ENCODE measurements at regions not wholly inside any gene's neighbourhood (a gene's known extent, or its start where the extent isn't known, plus 50 kb on each side); places are given as distances from the start of the nearest gene placed in this dataset.
"Not testable (repeated sequence)": the region's sequence is repeated elsewhere in the genome, so short reads cannot be mapped to it uniquely, and the experiment has no call there.

DNA sequence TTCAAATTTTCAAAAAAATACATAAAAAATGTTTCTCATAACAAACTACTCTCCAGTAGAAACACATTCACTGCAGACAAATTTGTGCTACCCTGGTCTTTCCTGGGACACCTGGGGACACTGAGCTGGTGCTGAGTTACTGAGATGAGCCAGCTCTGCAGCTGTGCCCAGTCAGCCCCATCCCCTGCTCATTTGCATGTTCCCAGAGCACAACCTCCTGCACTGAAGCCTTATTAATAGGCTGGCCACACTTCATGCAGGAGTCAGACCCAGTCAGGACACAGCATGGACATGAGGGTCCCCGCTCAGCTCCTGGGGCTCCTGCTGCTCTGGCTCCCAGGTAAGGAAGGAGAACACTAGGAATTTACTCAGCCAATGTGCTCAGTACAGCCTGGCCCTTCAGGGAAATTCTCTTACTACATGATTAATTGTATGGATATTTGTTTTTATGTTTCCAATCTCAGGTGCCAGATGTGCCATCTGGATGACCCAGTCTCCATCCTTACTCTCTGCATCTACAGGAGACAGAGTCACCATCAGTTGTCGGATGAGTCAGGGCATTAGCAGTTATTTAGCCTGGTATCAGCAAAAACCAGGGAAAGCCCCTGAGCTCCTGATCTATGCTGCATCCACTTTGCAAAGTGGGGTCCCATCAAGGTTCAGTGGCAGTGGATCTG lies 1529.3 kb downstream of the RPIA start:
- DNase-seq (ENCODE audit: low spot score) = not testable (repeated sequence)

DNA sequence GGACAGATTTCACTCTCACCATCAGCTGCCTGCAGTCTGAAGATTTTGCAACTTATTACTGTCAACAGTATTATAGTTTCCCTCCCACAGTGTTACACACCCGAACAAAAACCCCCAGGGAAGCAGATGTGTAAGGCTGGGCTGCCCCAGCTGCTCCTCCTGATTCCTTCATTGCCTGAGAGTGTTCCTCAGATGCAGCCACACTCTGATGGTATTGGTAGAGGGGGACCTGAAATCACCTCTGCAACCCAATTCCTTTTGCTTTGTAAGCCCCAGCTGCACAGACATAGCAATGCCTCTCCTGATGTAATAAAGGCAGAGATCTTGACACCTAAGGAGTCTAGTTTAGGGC lies 1529.8 kb downstream of the RPIA start:
- DNase-seq (ENCODE audit: low spot score) = no peak

DNA sequence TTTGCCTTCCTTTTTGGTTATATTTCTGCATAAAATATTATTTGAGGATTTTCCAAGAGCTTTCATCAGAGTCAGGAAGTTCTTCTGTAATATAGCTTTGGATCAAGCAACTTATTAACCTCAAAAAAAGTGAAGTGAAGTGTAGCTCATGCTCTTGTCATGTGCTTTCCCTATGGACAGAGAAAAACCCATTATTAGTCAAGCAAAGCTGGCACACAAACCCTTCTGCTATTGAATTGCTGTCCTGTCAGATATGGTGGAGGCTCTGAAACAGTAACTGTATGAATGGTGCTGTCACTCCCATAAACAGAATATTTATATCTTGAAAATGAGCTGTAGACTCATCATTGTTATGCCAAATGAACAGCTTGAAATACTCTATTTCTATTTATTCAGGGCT lies 1533.3 kb downstream of the RPIA start:
- DNase-seq (ENCODE audit: low spot score) = not testable (repeated sequence)

DNA sequence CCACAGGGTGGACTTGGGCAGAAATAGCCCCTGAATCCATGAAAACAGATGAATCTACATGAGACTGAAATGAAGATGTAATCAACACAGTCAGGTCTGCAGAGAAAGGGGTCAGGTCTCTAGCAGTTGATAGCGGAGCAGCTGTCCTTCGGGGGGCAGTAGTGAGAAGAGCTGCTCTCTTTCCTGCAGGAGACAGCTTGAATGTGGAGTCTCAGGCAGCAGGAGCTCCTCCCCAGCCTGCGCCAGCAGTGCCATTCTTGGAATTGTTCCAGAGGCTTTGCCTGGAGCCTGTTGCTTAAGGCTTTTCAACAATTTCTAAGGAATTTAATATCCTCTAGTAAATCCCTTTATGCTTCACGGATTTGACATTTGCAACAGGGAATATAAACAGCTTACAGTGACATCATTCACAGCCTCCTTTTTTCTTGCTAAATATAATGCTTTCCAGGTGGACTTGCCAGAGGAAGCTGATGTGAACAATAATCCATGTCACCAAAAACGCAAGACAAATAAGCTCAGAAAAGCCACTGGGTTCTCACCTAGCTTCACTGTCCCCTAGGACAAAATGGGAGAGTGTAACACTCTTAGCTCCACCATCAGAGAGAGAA lies 1535.1 kb downstream of the RPIA start:
- DNase-seq (ENCODE audit: low spot score) = not testable (repeated sequence)

DNA sequence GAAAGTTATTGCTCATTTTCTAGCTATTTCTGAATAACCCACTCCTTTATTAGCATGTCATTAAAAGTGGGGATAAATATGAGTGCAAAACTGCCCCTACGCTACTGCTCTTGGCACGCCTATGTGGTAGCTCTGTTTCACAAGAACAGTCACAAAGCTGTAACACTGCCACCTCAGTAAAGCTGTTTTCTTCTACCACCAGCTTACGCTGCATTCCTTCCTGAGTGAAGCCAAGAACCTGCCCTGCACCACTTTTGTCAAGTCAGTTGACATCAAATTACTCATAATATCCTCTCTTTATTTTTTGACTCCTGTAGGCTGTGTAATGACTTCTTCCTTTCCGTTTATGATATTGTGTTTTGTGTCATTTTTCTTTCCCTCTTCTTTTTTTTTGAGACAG lies 1539.7 kb downstream of the RPIA start:
- not testable (repeated sequence) for DNase-seq (ENCODE audit: low spot score)

DNA sequence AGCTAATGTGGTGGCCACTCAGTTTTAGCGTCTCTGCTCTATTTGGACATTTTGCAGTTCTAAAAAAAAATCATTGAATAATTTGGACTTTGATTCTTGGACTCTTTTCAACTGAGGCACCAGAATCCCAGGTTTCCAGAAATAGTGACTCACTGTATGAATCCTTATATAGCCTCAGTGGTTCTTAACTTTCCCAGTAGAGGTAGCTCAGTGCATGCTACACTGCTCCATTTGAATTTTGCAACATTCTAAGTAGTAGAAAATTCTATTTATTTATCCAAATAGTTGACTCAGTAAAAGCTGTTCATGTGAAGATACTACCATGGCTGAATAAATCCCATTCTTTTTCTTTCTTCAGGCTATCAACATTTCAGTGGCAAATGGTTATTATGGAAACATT lies 1544.0 kb downstream of the RPIA start:
- not testable (repeated sequence) for DNase-seq (ENCODE audit: low spot score)

DNA sequence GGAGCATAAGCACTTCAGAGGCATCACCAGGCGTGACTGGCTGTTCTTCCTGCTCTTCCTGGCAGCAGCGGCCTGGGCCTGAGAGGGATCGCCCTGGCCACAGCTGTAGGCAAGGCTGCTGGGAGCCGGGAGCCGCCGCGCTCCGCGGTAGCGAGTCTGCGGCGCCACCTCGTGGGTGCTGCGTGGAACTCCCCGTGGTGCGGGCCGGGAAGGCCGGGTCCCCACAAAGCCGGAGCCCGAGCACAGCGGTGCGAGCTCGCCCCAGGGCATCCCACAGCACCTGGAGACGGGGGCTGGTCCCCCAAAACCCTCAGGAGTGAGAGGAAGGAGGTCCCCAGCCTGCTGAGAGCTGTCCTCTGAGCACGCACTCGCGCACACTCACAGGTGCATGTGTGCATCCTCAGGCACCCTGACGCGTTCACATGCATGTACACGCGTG lies 1546.5 kb downstream of the RPIA start:
- DNase-seq (ENCODE audit: low spot score) = not testable (repeated sequence)

DNA sequence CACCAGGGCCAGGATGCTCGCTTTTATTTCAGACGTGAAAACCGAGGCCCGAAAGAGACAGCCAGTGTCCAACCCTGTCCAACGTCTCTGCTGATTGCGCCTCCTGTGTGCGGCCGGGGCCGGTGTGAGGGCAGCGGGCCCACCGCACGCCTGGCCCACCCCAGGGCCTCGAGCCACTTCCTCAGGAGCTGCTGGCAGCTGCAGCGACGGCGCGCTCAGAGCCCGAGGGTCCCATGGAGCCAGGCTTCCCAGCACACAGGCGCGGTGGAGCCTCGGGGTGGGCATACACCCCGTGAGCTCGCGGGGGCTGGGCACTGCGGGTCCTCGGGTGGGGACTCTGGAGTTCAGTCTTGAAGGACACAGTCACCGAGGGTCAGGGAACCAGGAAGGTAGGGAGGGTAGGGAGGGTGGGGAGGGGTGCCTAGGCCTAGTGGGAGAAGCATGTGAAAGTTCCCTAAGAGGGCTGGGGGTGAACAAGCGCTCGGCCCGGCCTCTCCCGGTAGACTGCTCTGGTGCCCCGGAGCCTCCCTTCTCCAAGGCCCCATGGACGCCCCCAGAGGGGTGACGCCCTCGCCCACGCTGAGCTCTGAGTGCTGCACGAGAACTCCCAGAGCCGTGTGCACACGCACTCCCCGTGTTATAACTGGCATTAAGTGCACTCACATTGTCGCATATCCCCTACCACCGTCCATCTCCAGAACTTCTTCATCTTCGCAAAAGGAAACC lies 1547.2 kb downstream of the RPIA start:
- not testable (repeated sequence) for DNase-seq (ENCODE audit: low spot score)

DNA sequence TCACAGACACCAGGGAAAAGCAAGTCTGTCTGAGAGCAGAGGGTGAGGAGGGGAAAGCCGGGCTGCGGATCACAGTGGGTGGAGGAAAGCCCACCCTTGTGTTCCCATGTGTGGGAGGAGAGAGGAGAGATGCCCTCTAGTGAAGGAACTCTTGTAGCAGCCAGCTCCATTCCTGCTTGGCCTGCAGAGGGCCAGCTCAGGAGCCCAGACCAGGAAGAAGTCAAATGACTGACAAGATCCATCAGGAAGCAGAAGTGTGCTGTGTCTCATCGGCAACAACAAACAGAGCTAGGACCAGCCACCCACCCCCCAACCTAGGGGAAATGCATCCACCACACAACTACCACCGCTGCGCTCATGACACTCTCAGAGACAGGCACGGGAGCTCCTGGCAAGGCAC lies 1548.3 kb downstream of the RPIA start:
- not testable (repeated sequence) for DNase-seq (ENCODE audit: low spot score)

DNA sequence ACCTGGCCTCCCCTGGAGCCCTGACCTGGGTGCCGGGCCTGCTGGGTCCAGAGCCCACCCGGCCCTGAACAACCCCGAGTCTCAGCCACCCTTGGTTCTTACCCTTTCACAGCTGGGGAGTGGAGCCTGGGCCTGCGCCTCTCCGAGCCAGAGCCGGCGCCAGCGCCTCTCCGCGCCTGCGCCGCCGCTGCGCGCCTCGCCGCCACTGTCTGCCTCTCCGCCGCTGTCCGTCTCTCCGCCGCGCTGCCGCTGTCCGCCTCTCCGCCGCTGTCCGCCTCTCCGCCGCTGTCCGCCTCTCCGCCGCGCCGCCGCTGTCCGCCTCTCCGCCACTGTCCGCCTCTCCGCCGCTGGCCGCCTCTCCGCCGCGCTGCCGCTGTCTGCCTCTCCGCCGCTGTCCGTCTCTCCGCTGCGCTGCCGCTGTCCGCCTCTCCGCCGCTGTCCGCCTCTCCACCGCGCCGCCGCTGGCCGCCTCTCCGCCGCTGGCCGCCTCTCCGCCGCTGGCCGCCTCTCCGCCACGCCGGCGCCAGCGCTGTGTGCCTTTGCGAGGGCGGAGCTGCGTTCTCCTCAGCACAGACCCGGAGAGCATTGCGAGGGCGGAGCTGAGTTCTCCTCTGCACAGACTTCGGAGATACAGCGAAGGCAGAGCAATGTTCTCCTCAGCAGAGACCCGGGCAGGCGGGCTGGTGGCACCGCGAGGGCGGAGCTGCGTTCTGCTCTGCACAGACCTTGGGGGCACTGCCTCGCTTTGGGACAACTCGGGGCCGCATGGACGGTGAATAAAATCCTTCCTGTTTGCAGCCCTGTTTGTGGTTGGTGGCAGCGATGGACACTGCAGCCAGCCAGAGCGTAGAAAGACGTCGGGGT lies 1553.7 kb downstream of the RPIA start:
- not testable (repeated sequence) for DNase-seq (ENCODE audit: low spot score)

DNA sequence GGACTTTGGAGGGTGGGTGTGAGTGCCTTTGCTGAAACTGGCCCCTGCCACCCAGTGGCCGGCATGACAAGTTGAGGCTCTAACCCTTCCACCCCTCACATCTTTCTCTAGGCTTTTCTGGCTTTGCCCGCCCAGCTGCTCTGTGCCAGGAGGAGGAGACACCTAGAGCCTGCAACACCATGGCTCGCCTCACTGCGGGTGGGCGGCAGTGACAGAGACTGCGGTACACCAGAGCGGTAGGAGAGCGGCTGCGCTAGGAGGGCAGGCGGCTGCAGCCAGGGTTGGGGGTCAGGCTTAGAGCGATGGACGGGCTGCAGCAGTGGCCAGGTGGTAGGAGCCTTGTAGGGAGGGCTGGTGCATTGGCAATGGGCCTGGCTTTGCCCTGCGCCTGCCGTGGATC lies 1556.9 kb downstream of the RPIA start:
- DNase-seq (ENCODE audit: low spot score) = not testable (repeated sequence)

DNA sequence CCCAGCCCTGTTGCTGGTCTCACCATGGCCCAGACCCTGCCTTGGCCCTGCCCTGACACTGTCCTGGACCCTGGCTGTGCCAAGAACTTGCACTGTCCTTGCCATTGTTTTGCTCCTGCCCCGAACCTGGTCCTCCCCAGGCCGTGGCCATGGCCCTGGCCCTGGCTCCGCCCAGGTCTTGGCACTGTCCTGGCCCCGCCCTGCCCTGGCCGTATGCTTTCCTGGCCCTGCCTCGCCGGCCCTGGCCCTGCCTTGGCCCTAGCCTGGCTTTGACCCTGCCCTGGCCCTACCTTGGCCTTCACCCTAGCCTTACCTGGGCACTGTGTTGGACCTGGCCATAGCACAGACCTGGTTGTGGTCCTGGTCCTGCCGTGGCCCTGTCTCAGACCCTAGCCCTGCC lies 1558.9 kb downstream of the RPIA start:
- DNase-seq (ENCODE audit: low spot score) = not testable (repeated sequence)

DNA sequence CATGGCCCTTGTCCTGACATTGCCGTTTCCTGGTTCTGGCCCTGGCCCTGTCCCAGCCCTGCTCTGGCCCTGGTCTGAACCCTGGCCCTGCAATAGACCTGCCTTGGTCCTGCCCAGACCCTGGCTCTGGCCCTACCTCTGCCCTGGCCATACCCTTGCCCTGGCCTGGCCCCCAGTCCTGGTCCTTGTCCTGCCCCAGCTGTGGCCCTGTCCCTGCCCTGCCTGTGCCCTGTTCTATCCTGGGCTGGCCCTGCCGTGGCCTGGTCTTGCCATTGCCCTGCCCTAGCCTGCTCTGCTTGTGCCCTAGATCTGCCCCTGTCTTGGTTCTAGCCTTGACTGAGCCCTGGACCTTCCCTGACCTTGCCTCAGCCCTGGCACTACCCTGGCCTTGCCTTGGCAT lies 1560.1 kb downstream of the RPIA start:
- DNase-seq (ENCODE audit: low spot score) = not testable (repeated sequence)

DNA sequence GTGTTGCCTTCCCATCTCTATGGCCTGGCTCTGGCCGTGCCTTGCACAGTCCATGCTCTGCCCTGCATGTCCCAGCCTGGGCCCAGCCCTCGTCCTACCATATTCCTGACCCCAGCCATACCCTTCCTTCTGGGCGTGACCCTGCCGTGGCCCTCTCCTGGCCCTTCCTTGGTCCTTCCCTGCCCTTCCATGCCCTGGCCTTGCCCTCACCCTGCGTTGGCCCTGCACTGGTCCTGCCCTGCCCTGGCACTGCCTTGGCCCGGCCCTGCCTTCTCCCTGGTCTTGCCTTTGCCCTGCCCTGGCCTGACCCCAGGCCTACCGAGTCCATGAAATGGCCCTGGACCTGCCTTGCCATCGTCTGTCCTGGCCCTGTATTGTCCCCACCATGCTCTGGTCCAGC lies 1561.8 kb downstream of the RPIA start:
- DNase-seq (ENCODE audit: low spot score) = not testable (repeated sequence)

DNA sequence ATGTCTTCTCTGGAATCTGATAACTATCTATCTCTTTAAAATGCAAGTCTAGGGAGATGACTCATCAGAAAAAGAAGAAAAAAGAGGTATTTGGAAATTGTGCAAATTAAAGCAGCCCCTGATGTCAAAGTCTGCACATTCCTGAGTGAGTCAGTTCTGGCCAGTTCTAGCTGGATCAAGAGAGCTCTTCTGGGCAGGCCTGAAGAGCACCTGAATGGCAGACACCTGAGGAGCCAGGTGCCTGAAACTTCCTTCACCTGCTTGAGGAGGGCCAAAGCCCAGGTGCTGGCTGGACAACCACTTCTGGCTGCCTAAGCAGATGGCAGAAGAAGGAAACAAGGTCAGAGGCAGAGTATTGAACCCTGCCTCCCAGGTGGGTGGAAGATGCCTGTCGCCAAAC lies 1575.4 kb downstream of the RPIA start:
- DNase-seq (ENCODE audit: low spot score) = not testable (repeated sequence)

DNA sequence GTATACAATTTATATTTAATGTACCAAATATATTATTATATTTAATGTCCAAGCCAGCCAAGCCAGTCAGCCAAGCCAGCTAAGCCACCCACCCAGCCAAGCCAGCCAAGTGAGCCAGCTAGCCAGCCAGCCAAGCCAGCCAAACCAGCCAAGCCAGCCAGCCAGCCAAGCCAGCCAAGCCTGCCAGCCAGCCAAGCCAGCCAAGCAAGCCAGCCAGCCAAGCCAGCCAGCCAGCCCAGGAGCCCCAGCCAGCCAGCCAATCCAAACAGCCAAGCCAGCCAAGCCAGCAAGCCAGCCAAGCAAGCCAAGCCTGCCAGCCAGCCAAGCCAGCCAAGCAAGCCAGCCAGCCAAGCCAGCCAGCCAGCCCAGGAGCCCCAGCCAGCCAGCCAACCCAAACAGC lies 1596.3 kb downstream of the RPIA start:
- DNase-seq (ENCODE audit: low spot score) = not testable (repeated sequence)

DNA sequence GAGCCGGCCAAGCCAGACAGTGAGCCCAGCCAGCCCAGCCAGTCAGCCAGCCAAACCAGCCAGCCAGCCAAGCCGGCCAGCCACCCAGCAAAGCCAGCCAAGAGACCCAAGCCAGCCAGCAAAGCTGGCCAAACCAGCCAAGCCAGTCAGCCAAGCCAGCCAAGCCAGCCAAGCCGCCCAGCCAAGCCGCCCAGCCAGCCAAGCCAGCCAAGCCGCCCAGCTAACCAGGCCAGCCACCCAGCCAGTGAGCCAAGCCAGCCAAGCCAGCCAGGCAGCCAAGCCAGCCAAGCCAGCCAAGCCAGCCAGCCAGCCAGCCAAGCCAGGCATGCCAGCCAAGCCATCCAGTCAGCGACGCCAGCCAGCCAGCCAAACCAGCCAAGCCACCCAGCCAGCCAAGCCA lies 1596.9 kb downstream of the RPIA start:
- not testable (repeated sequence) for DNase-seq (ENCODE audit: low spot score)

DNA sequence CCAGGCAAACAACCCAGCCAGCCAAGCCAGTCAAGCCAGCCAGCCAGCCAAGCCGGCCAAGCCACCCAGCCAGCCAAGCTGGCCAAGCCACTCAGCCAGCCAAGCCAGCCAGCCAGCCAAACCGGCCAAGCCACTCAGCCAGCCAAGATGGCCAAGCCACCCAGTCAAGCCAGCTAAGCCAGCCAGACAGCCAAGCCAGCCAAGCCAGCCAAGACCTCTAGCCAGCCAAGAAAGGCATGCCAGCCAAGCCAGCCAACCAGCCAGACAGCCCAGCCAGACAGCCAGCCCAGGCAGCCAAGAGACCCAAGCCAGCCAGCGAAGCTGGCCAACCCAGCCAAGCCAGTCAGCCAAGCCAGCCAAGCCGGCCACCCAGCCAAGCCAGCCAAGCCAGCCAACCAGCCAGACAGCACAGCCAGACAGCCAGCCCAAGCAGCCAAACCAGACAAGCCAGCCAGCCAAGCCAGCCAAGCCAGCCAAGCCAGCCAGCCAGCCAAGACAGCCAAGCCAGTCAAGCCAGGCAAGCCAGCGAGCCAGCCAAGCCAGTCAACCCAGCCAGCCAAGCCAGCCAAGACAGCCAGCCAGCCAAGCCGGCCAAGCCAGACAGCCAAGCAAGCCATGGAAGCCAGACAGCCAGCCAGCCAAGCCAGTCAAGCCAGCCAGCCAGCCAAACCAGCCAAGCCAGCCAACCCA lies 1598.0 kb downstream of the RPIA start:
- DNase-seq (ENCODE audit: low spot score) = not testable (repeated sequence)

DNA sequence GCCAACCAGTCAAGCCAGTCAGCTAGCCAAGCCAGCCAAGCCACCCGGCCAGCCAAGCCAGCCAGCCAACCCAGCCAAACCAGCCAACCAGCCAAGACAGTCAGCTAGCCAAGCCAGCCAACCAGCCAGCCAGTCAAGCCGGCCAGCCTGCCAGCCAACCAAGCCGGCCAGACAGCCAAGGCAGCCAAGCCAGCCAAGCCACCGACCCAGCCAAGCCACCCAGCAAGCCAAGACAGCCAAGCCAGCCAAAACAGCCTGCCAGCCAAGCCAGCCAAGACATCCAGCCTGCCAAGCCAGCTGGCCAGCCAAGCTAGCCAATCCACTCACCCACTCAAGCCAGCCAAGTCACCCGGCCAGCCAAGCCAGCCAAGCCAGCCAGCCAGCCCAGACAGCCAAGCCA lies 1599.2 kb downstream of the RPIA start:
- not testable (repeated sequence) for DNase-seq (ENCODE audit: low spot score)

DNA sequence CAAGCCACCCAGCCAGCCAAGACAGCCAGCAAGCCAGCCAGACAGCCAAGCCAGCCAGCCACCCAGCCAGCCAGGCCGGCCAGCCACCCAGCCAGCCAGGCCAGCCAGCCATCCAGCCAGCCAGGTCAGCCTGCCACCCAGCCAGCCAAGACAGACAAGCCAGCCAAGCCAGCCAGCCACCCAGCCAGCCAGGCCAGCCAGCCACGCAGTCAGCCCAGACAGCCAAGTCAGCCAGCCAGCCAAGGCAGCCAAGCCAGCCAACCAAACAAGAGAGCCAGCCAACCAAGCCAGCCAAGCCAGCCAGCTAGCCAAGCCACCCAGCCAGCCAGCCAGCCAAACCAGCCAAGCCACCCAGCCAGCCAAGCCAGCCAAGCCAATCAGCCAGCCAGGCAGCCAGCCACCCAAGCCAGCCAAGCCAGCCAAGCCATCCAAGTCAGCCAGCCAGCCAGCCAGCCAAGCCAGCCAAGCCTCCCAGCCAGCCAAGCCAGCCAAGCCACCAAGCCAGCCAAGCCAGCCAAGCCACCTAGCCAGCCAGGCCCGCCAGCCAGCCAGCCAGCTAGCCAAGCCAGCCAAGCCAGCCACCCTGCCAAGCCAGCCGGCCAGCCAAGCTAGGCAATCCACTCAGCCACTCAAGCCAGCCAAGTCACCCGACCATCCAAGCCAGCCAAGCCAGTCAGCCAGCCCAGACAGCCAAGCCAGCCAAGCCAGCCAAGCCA lies 1599.9 kb downstream of the RPIA start:
- not testable (repeated sequence) for DNase-seq (ENCODE audit: low spot score)

DNA sequence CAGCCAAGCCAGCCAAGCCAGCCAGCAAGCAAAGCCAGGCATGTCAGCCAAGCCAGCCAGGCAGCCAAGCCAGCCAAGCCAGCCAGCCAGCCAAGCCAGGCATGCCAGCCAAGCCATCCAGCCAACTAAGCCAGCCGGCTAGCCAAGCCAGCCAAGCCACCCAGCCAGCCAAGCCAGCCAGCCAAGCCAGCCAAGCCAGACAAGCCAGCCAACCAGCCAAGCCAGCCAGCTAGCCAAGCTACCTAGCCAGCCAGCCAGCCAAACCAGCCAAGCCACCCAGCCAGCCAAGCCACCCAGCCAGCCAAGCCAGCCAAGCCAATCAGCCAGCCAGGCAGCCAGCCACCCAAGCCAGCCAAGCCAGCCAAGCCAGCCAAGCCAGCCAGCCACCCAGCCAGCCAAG lies 1600.5 kb downstream of the RPIA start:
- not testable (repeated sequence) for DNase-seq (ENCODE audit: low spot score)
